WTC11 (cell line): ENCODE measurements at regions not wholly inside any gene's neighbourhood (a gene's known extent, or its start where the extent isn't known, plus 50 kb on each side); places are given as distances from the start of the nearest gene placed in this dataset.

Experiments used
- ATAC-seq: fragments of 200-7000 bp; cut with Tn5 transposase; 2 replicates; pipeline ENCODE4 v1.10.0; 2021; ENCODE audit warnings: mild to moderate bottlenecking, moderate library complexity
- CTCF ChIA-PET: fragments of 300-600 bp; sonication (Branson Sonifier 250); formaldehyde crosslinking; loops from one replicate; lab custom pipeline; 2021; ENCODE audit warnings: antibody characterized with exemption; lab: Charles Lee
- POLR2A ChIA-PET: fragments of 350-600 bp; sonication (Branson Sonifier 250); formaldehyde crosslinking; loops from one replicate; lab custom pipeline; 2021; ENCODE audit warnings: antibody characterized with exemption; lab: Charles Lee
- DNase-seq: peaks from one replicate; pipeline ENCODE4 v3.0.0; 2021; ENCODE audit warnings: low spot score
- H3K27ac Mint-ChIP-seq: 2 replicates; pipeline ENCODE4 v1.8.0; 2021; ENCODE audit warnings: mixed read lengths
- H3K27me3 Mint-ChIP-seq: 2 replicates; pipeline ENCODE4 v1.8.0; 2021; ENCODE audit warnings: low read depth, mild to moderate bottlenecking, moderate library complexity, mixed read lengths
- H3K36me3 Mint-ChIP-seq: 2 replicates; pipeline ENCODE4 v1.8.0; 2021; ENCODE audit warnings: mixed read lengths
- H3K4me1 Mint-ChIP-seq: 2 replicates; pipeline ENCODE4 v1.8.0; 2022; ENCODE audit warnings: mixed read lengths
- H3K4me3 Mint-ChIP-seq: 2 replicates; pipeline ENCODE4 v1.8.0; 2021; ENCODE audit warnings: mild to moderate bottlenecking, moderate library complexity, mixed read lengths
- H3K9me3 Mint-ChIP-seq: 2 replicates; pipeline ENCODE4 v1.8.0; 2021; ENCODE audit warnings: mixed read lengths
- ATF1 ChIP-seq: sonication (generic); formaldehyde crosslinking; IDR thresholded peaks from 2 replicates; pipeline ENCODE4 v1.8.1; 2023; ENCODE audit warnings: mild to moderate bottlenecking, moderate library complexity, missing genetic modification reagents
- CREM ChIP-seq: sonication (generic); formaldehyde crosslinking; IDR thresholded peaks from 2 replicates; pipeline ENCODE4 v1.8.1; 2022; ENCODE audit warnings: mild to moderate bottlenecking, missing genetic modification reagents, moderate library complexity
- E2F1 ChIP-seq: sonication (generic); formaldehyde crosslinking; IDR thresholded peaks from 2 replicates; pipeline ENCODE4 v1.8.0; 2022; ENCODE audit warnings: mild to moderate bottlenecking, missing genetic modification reagents
- ELF4 ChIP-seq: sonication (generic); formaldehyde crosslinking; IDR thresholded peaks from 2 replicates; pipeline ENCODE4 v1.8.1; 2022; ENCODE audit warnings: low read depth, mild to moderate bottlenecking, moderate library complexity, missing genetic modification reagents
- EMX1 ChIP-seq: fragments of 250-450 bp; sonication (Bioruptor Pico); IDR thresholded peaks from 2 replicates; pipeline ENCODE4 v1.8.0; 2021; ENCODE audit warnings: mild to moderate bottlenecking
- HMGA2 ChIP-seq: fragments of 250-450 bp; sonication (Bioruptor Pico); IDR thresholded peaks from 2 replicates; pipeline ENCODE4 v1.4.0; 2021; ENCODE audit warnings: mild to moderate bottlenecking, moderate library complexity
- JAZF1 ChIP-seq: fragments of 250-450 bp; sonication (Bioruptor Pico); IDR thresholded peaks from 2 replicates; pipeline ENCODE4 v1.9.0; 2021; ENCODE audit warnings: moderate library complexity, mild to moderate bottlenecking, inconsistent platforms
- MYBL2 ChIP-seq: sonication (generic); formaldehyde crosslinking; IDR thresholded peaks from 2 replicates; pipeline ENCODE4 v1.8.1; 2023; ENCODE audit warnings: mild to moderate bottlenecking, moderate library complexity, missing genetic modification reagents
- NFYB ChIP-seq: sonication (generic); formaldehyde crosslinking; conservative IDR thresholded peaks from 2 replicates; pipeline ENCODE4 v1.8.0; 2022; ENCODE audit warnings: low read depth, missing genetic modification reagents
- NR3C1 ChIP-seq: sonication (generic); formaldehyde crosslinking; conservative IDR thresholded peaks from 2 replicates; pipeline ENCODE4 v1.8.1; 2023; ENCODE audit warnings: low read depth, mild to moderate bottlenecking, missing genetic modification reagents
- RELA ChIP-seq: sonication (generic); formaldehyde crosslinking; IDR thresholded peaks from 2 replicates; pipeline ENCODE4 v1.8.1; 2022; ENCODE audit warnings: missing genetic modification reagents, mild to moderate bottlenecking, borderline replicate concordance
- SP1 ChIP-seq: sonication (generic); formaldehyde crosslinking; conservative IDR thresholded peaks from 2 replicates; pipeline ENCODE4 v1.8.1; 2022; ENCODE audit warnings: missing genetic modification reagents
- STAT6 ChIP-seq: sonication (generic); formaldehyde crosslinking; conservative IDR thresholded peaks from 2 replicates; pipeline ENCODE4 v1.8.1; 2023; ENCODE audit warnings: mild to moderate bottlenecking, low read depth, missing genetic modification reagents, moderate library complexity
- TCF7 ChIP-seq: sonication (generic); formaldehyde crosslinking; IDR thresholded peaks from 2 replicates; pipeline ENCODE4 v1.8.0; 2022; ENCODE audit warnings: mild to moderate bottlenecking, low read depth, missing genetic modification reagents, moderate library complexity
- USF1 ChIP-seq: sonication (generic); formaldehyde crosslinking; IDR thresholded peaks from 2 replicates; pipeline ENCODE4 v1.8.0; 2022; ENCODE audit warnings: mild to moderate bottlenecking, missing genetic modification reagents
- ZBTB43 ChIP-seq: sonication (generic); formaldehyde crosslinking; IDR thresholded peaks from 2 replicates; pipeline ENCODE4 v1.8.1; 2023; ENCODE audit warnings: mild to moderate bottlenecking, missing genetic modification reagents
- ZNF219 ChIP-seq: sonication (generic); formaldehyde crosslinking; IDR thresholded peaks from 2 replicates; pipeline ENCODE4 v1.8.0; 2023; ENCODE audit warnings: missing genetic modification reagents, mild to moderate bottlenecking, borderline replicate concordance
- ZNF232 ChIP-seq: sonication (generic); formaldehyde crosslinking; IDR thresholded peaks from 2 replicates; pipeline ENCODE4 v1.8.0; 2022; ENCODE audit warnings: mild to moderate bottlenecking, missing genetic modification reagents
- ZNF263 ChIP-seq: sonication (generic); formaldehyde crosslinking; IDR thresholded peaks from 2 replicates; pipeline ENCODE4 v1.8.1; 2022; ENCODE audit warnings: low read depth, mild to moderate bottlenecking, moderate library complexity, missing genetic modification reagents
- ZNF396 ChIP-seq: fragments of 250-450 bp; sonication (Bioruptor Pico); IDR thresholded peaks from 2 replicates; pipeline ENCODE4 v1.8.0; 2021; ENCODE audit warnings: mild to moderate bottlenecking, moderate library complexity, borderline replicate concordance
- TF ChIP-seq, protein P1 (sequence below): sonication (generic); formaldehyde crosslinking; IDR thresholded peaks from 2 replicates; pipeline ENCODE4 v1.8.1; 2022; ENCODE audit warnings: mild to moderate bottlenecking, moderate library complexity, missing genetic modification reagents
- TF ChIP-seq, protein P2 (sequence below): sonication (generic); formaldehyde crosslinking; IDR thresholded peaks from 2 replicates; pipeline ENCODE4 v1.8.0; 2022; ENCODE audit warnings: mild to moderate bottlenecking, missing genetic modification reagents
- TF ChIP-seq, protein P3 (sequence below): sonication (generic); formaldehyde crosslinking; IDR thresholded peaks from 2 replicates; pipeline ENCODE4 v1.8.1; 2022; ENCODE audit warnings: mild to moderate bottlenecking, missing genetic modification reagents, moderate library complexity, borderline replicate concordance
- TF ChIP-seq, protein P4 (sequence below): sonication (generic); formaldehyde crosslinking; conservative IDR thresholded peaks from 2 replicates; pipeline ENCODE4 v1.8.1; 2022; ENCODE audit warnings: mild to moderate bottlenecking, missing genetic modification reagents
- TF ChIP-seq, protein P5 (sequence below): sonication (generic); formaldehyde crosslinking; IDR thresholded peaks from 2 replicates; pipeline ENCODE4 v1.8.1; 2023; ENCODE audit warnings: mild to moderate bottlenecking, missing genetic modification reagents, moderate library complexity

DNA sequence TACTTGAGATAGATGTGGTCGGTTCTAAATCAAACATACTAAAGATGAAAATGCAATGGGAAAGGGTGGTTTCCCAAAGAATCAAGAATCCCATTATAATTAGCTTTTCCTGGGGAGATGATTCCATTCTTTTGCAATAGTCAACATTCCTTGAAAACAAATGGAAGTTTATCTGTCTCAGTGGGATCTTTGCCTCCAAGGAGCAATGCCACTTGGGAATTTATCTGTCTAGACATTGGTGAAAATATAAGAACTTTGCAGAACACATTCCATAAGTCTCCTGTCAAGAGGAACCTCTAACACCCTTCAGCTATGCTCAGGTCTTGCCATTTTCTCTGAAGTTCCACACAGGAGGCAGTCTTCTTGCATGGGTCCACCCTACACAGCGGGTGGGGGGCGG is 152.5 kb downstream of the KCTD12 start:
- no peaks in the 10 kb centered on the region for H3K27me3 Mint-ChIP-seq
- ATAC-seq (no peak), DNase-seq (no peak)
- ChIA-PET POLR2A (no interaction called here), CTCF (no interaction called here)
- no peak overlapping the region for H3K4me3 Mint-ChIP-seq
- H3K36me3 Mint-ChIP-seq: peaks cover 7% of the 10 kb centered on the region
- H3K9me3 Mint-ChIP-seq: peaks cover 26% of the 10 kb centered on the region
- H3K4me1 Mint-ChIP-seq: peaks cover 4% of the 10 kb centered on the region; the same call in 1 of the 2 replicates
- TF ChIP-seq RELA (CRISPR knock-in tag): no peak
- no peak for TF ChIP-seq NR3C1 (CRISPR knock-in tag)
- TF ChIP-seq, protein P1, sequence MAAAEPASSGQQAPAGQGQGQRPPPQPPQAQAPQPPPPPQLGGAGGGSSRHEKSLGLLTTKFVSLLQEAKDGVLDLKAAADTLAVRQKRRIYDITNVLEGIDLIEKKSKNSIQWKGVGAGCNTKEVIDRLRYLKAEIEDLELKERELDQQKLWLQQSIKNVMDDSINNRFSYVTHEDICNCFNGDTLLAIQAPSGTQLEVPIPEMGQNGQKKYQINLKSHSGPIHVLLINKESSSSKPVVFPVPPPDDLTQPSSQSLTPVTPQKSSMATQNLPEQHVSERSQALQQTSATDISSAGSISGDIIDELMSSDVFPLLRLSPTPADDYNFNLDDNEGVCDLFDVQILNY: no peak
- TF ChIP-seq HMGA2: no peak
- TF ChIP-seq, protein P2, sequence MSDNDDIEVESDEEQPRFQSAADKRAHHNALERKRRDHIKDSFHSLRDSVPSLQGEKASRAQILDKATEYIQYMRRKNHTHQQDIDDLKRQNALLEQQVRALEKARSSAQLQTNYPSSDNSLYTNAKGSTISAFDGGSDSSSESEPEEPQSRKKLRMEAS: no peak
- TF ChIP-seq CREM (CRISPR knock-in tag): no peak
- no peak overlapping the region for H3K27ac Mint-ChIP-seq

- TF ChIP-seq NFYB (CRISPR knock-in tag): no peak
- no peak for TF ChIP-seq SP1 (CRISPR knock-in tag)
- no peak for TF ChIP-seq MYBL2 (CRISPR knock-in tag)
- TF ChIP-seq ATF1: no peak
- TF ChIP-seq, protein P3, sequence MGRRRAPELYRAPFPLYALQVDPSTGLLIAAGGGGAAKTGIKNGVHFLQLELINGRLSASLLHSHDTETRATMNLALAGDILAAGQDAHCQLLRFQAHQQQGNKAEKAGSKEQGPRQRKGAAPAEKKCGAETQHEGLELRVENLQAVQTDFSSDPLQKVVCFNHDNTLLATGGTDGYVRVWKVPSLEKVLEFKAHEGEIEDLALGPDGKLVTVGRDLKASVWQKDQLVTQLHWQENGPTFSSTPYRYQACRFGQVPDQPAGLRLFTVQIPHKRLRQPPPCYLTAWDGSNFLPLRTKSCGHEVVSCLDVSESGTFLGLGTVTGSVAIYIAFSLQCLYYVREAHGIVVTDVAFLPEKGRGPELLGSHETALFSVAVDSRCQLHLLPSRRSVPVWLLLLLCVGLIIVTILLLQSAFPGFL (CRISPR knock-in tag): no peak
- TF ChIP-seq ZNF396 (CRISPR knock-in tag): no peak
- TF ChIP-seq, protein P4, sequence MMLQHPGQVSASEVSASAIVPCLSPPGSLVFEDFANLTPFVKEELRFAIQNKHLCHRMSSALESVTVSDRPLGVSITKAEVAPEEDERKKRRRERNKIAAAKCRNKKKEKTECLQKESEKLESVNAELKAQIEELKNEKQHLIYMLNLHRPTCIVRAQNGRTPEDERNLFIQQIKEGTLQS (CRISPR knock-in tag): no peak
- TF ChIP-seq, protein P5, sequence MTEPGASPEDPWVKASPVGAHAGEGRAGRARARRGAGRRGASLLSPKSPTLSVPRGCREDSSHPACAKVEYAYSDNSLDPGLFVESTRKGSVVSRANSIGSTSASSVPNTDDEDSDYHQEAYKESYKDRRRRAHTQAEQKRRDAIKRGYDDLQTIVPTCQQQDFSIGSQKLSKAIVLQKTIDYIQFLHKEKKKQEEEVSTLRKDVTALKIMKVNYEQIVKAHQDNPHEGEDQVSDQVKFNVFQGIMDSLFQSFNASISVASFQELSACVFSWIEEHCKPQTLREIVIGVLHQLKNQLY: no peak
- no peak for TF ChIP-seq ZBTB43 (CRISPR knock-in tag)
These were observed 153.8 kb downstream of the KCTD12 start for GRCh38 chr13:76732367-76732766.

GRCh38 chr13:76730220-76730619 is 156.0 kb downstream of the KCTD12 start:
- Mint-ChIP-seq H3K4me1 (peaks cover 15% of the 10 kb centered on the region), H3K4me3 (no peak overlapping the region), H3K9me3 (peaks cover 39% of the 10 kb centered on the region), H3K27me3 (no peaks in the 10 kb centered on the region), H3K36me3 (peaks cover 19% of the 10 kb centered on the region), H3K27ac (no peak overlapping the region)
- CTCF ChIA-PET: no interaction called here
- ATAC-seq: no peak
- POLR2A ChIA-PET: no interaction called here
- no peak for DNase-seq
- TF ChIP-seq ZNF232 (no peak), JAZF1 (no peak), TCF7 (CRISPR knock-in tag) (no peak), USF1 (no peak), ATF1 (no peak), EMX1 (CRISPR knock-in tag) (no peak), ZNF219 (CRISPR knock-in tag) (no peak), ZNF263 (CRISPR knock-in tag) (no peak), STAT6 (CRISPR knock-in tag) (no peak), ELF4 (CRISPR knock-in tag) (no peak), E2F1 (CRISPR knock-in tag) (no peak)

More at GRCh38 chr13:76732367-76732766, 153.8 kb downstream of the KCTD12 start:
- POLR2A ChIA-PET: no interaction called here
- no peaks in the 10 kb centered on the region for H3K27me3 Mint-ChIP-seq
- no peak overlapping the region for H3K4me3 Mint-ChIP-seq
- CTCF ChIA-PET: no interaction called here
- H3K27ac Mint-ChIP-seq: no peak overlapping the region
- ATAC-seq (no peak), DNase-seq (no peak)
- peaks cover 33% of the 10 kb centered on the region for H3K9me3 Mint-ChIP-seq
- H3K4me1 Mint-ChIP-seq: peaks cover 4% of the 10 kb centered on the region; the same call in 1 of the 2 replicates
- H3K36me3 Mint-ChIP-seq: peaks cover 12% of the 10 kb centered on the region
